ENCODE measurements at regions not wholly inside any gene's neighbourhood (a gene's known extent, or its start where the extent isn't known, plus 50 kb on each side); places are given as distances from the start of the nearest gene placed in this dataset.

DNA sequence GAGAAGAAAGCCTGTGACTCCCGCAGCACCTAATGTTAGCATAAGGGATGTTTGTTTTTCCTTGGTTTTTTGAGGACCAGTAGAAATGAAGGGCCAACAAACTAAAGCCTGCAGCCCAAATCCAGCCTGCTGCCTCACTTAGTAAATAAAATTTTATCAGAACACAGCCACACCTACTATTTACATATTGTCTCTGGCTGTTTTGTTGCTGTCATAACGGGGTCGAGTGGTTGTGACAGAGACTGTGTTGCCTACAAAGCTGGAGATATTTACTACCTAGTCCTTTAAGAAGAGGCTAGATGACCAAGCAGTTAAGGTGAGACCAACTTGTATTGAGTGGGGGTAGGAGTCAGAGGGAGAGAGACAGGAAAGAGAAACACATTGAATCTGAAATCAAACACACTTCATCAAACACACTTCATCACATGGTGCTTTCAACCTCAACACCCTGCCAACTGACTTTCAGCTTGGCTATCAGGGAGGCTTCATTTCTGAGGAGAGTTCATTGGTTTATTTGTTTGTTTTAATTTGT lies 546.3 kb upstream of the CDH11 start:
- no peak for DNase-seq (ENCODE audit: low read depth)
- no peaks in the 10 kb centered on the region for H3K27me3 ChIP-seq (ENCODE audit: control insufficient read depth, insufficient read depth, low read length)
- no peak overlapping the region for H3K4me3 ChIP-seq (ENCODE audit: low read depth, low read length)
- TF ChIP-seq CTCF (IDR thresholded peaks at IDR 0.05; ENCODE audit: insufficient read depth, low read length, severe bottlenecking), result no peak
- no peak for FAIRE-seq
- no peaks in the 10 kb centered on the region for H3K36me3 ChIP-seq (ENCODE audit: control insufficient read depth, insufficient read depth, low read length)

- peak; percentile 32 for FAIRE-seq
- peak; percentile 29 for TF ChIP-seq CTCF (IDR thresholded peaks at IDR 0.05; ENCODE audit: insufficient read depth, low read length, severe bottlenecking)
- no peaks in the 10 kb centered on the region for H3K36me3 ChIP-seq (ENCODE audit: control insufficient read depth, insufficient read depth, low read length)
- no peak overlapping the region for H3K4me3 ChIP-seq (ENCODE audit: low read depth, low read length)
- peak; percentile 45 for DNase-seq (ENCODE audit: low read depth)
- no peaks in the 10 kb centered on the region for H3K27me3 ChIP-seq (ENCODE audit: control insufficient read depth, insufficient read depth, low read length)
These were observed 545.2 kb upstream of the CDH11 start for GRCh38 chr16:65667011-65667578.

- H3K27me3 ChIP-seq (ENCODE audit: control insufficient read depth, insufficient read depth, low read length), result no peaks in the 10 kb centered on the region
- H3K36me3 ChIP-seq (ENCODE audit: control insufficient read depth, insufficient read depth, low read length), result no peaks in the 10 kb centered on the region
- DNase-seq (ENCODE audit: low read depth) (peak; percentile 69), FAIRE-seq (peak; percentile 60)
- TF ChIP-seq CTCF (IDR thresholded peaks at IDR 0.05; ENCODE audit: insufficient read depth, low read length, severe bottlenecking), result no peak
- H3K4me3 ChIP-seq (ENCODE audit: low read depth, low read length), result no peak overlapping the region
These were observed 544.5 kb upstream of the CDH11 start for GRCh38 chr16:65666132-65666941.

DNA sequence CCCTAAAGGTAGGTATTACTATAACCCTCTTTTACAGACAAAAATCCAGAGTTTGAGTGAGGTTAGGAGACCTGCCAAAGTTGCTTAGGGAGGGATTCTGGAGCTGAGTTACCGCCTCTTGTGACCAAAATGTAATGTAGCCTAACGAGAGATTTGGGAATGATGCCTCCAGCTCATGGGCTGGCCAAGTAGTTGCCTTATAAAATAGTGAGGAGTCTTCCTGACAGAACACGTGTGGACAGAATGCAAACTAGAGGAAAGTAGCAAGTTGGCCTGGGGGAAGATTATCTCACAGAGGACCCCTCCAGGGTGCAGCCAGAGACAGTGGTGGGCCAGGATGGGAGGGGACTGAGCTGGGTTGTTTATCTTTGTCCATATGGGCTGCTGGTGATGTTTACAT lies 543.7 kb upstream of the CDH11 start:
- FAIRE-seq (no peak), DNase-seq (ENCODE audit: low read depth) (no peak)
- Histone ChIP-seq H3K4me3 (ENCODE audit: low read depth, low read length) (no peak overlapping the region), H3K36me3 (ENCODE audit: control insufficient read depth, insufficient read depth, low read length) (no peaks in the 10 kb centered on the region), H3K27me3 (ENCODE audit: control insufficient read depth, insufficient read depth, low read length) (no peaks in the 10 kb centered on the region)
- no peak for TF ChIP-seq CTCF (IDR thresholded peaks at IDR 0.05; ENCODE audit: insufficient read depth, low read length, severe bottlenecking)

- no peak for TF ChIP-seq CTCF (IDR thresholded peaks at IDR 0.05; ENCODE audit: insufficient read depth, low read length, severe bottlenecking)
- FAIRE-seq (peak; percentile 55), DNase-seq (ENCODE audit: low read depth) (peak; percentile 11)
- H3K4me3 ChIP-seq (ENCODE audit: low read depth, low read length), result no peak overlapping the region
- no peaks in the 10 kb centered on the region for H3K27me3 ChIP-seq (ENCODE audit: control insufficient read depth, insufficient read depth, low read length)
- no peaks in the 10 kb centered on the region for H3K36me3 ChIP-seq (ENCODE audit: control insufficient read depth, insufficient read depth, low read length)
These were observed 541.9 kb upstream of the CDH11 start for GRCh38 chr16:65663774-65664173.

Measured in bronchial epithelial cell (primary cell).